Skin epidermis (tissue), 12 donors: ENCODE measurements at regions not wholly inside any gene's neighbourhood (a gene's known extent, or its start where the extent isn't known, plus 50 kb on each side); places are given as distances from the start of the nearest gene placed in this dataset.
"Not testable (repeated sequence)": the region's sequence is repeated elsewhere in the genome, so short reads cannot be mapped to it uniquely, and the experiment has no call there.

Source experiments
- H3K27ac ChIP-seq, 21 experiments: fragments of 200-600 bp; sonication (generic) in 11 of 21; one replicate each; pipeline ENCODE4 v1.5.0; 2020; ENCODE audit warnings: mild to moderate bottlenecking in 3 of 21, inconsistent platforms in 2 of 21, moderate library complexity in 2 of 21
- H3K4me3 ChIP-seq, 7 experiments: fragments of 200-600 bp; sonication (generic) in 2 of 7; one replicate each; pipeline ENCODE4 v1.5.0; 2020; ENCODE audit warnings: inconsistent platforms in 2 of 7, mild to moderate bottlenecking in 2 of 7, moderate library complexity in 1 of 7

DNA sequence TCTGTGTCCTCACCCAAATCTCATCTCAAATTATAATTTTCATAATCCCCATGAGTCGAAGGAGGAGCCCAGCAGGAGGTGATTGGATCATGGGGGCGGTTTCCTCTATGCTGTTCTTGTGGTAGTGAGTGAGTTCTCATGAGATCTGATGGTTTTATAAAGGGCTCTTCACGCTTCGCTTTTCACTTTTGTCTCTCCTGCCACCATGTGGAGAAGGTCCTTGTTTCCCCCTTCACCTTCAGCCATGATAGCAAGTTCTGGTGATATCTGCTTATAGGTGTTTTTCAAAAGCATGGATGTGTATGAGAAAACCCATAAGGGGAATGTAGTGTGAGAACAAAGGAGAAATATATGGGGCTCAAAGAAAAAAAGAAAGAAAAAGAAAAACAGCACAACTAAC lies 405.9 kb upstream of the RGS18 start:
- no peak overlapping the region for H3K27ac ChIP-seq
- no peak overlapping the region for H3K4me3 ChIP-seq

DNA sequence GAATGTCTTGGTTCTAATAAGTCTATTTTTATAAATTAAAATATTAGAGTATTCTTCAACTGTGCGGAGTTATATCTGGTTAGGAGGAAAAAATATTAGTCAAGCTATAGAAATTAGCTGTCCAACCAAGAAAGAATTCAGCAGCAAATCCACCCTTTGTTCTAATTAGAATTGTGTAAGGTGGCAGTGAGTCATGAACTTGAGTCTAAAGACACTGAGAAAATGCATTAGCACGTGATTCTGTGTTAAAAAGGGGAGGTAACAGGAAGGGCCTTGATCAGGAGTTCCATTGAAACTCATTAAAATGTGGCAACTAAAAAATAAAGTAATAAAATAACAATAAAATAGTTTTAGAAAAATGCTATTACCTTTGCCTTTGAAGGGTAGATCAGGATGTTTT lies 398.2 kb upstream of the RGS18 start:
- Histone ChIP-seq H3K27ac (no peak overlapping the region), H3K4me3 (no peak overlapping the region)

DNA sequence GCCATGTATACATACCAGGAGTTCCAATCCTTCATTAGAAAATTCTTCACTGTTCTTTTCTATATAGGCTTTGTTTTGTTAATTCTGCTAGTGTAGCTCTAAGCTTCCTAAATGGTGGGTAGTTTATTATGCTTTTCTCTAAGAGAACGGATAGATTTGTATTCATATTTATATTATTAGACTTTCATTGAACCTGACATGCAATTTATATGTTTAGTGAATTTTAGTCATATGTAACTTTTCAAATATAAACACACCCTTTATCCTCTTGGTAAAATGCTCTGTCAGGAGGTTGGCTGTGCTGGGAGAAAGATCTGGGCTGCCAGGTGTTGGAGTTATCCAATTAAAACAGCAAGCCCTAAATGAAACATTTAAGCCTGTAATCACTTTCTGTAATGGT lies 369.7 kb upstream of the RGS18 start:
- Histone ChIP-seq H3K4me3 (no peak overlapping the region), H3K27ac (no peak overlapping the region)

DNA sequence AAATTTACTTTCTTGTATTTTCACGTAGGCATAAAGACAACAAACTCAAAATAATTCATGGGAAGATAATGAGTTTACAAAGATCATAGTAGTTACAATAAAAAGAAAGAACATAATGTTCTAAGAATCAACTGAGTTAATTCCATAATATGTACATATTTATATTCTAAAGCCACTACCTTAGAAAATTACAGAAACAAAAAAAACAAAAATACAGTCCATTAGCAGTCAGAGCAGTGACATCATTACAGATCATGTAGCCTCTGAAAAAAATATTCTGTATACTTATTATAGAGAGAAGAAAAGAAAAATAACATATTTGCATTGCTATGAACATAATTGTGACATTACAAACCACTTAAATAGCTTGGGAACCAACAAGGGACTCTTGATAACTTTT lies 360.1 kb upstream of the RGS18 start:
- no peak overlapping the region for H3K4me3 ChIP-seq
- H3K27ac ChIP-seq, result no peak overlapping the region

DNA sequence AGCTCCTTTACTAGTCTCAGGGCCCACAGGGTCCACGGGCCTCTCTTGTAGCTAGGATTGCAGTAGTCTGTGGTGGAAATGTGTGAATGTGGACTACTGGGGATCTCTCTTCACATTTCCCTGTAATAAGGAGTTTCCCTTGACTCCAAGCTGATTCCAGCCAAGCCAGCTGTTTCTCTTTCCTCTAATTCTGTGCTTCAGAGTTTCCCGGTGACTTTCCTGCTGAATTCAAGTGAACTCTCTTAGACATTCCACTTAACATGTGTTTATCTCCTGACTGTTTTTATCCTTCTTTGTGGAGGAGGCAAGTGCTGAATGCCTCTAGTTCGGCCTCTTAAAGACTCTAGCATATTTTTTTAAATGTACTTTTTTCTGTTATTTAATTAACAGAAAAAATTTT lies 354.0 kb upstream of the RGS18 start:
- Histone ChIP-seq H3K27ac (no peak overlapping the region), H3K4me3 (no peak overlapping the region)

DNA sequence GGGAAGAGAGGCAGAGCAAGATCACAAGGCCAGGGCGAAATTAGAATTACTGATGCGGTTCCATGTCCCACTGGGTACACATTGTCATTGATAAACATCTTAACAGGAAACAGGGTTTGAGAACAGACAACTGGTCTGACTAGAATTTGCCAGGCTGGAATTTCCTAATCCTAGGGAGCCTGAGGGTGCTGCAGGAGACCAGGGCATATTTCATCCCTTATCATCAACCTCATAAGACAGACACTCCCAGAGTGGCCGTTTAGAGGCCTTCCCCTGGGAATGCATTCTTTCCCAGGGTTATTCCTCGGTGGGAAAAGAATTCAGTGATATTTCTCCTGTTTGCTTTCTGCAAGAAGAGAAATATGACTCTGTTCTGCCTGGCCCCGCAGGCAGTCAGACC lies 344.7 kb upstream of the RGS18 start:
- H3K27ac ChIP-seq, H3K4me3 ChIP-seq: not testable (repeated sequence)

DNA sequence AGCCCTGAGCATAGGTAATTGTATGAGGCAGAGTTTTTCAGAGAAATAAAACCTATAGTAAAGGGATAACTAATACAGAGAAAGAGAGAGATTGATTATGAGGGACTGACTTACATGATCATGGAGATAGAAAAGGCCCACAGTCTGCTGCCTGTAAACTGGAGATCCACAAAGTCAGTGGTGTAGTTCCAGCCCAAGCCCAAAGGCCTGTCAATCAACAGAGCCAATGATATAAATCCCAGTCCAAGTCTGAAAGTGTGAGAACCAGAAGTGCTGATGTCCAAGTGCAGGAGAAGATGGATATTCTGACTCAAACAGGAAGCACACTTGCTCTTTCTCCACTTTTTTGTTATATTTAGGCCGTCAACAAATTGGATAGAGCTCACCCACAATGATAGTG lies 340.1 kb upstream of the RGS18 start:
- Histone ChIP-seq H3K27ac (no peak overlapping the region), H3K4me3 (no peak overlapping the region)

DNA sequence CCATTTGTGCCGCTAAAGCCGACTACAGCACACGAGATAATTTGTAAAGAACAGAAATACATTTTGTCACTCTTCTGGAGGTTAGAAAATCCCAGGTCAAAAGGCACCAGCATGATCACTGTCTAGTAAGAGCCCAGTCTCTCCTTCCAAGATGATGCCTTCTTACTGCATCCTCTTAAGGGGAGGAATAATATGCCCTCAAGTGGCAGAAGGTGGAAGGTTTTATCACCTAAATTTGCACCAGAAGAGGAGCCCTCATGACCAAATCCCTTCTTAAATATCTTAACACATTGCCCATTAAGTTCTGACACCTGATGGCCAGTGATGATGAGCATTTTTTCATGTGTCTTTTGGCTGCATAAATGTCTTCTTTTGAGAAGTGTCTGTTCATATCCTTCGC lies 326.7 kb upstream of the RGS18 start:
- Histone ChIP-seq H3K4me3 (no peak overlapping the region), H3K27ac (no peak overlapping the region)

DNA sequence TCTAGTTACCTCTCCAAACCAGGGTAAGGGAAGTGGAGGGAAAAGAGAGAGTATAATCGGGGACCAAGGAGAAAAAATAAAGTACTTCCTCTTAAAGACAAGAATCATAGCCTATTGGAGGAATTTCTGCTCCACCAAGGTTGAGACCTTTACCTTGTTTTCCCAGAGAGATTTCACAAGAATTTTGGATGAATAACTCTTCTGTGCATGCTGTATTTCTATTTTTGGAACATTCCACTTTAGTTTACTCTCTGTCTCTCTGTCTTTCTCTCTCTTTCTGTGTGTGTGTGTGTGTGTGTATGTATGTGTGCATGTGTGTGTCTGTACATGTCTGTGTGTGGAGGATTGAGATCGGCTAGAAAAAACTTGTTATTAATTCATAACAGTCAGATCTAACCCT lies 318.4 kb upstream of the RGS18 start:
- H3K27ac ChIP-seq, result no peak overlapping the region
- H3K4me3 ChIP-seq, result no peak overlapping the region

DNA sequence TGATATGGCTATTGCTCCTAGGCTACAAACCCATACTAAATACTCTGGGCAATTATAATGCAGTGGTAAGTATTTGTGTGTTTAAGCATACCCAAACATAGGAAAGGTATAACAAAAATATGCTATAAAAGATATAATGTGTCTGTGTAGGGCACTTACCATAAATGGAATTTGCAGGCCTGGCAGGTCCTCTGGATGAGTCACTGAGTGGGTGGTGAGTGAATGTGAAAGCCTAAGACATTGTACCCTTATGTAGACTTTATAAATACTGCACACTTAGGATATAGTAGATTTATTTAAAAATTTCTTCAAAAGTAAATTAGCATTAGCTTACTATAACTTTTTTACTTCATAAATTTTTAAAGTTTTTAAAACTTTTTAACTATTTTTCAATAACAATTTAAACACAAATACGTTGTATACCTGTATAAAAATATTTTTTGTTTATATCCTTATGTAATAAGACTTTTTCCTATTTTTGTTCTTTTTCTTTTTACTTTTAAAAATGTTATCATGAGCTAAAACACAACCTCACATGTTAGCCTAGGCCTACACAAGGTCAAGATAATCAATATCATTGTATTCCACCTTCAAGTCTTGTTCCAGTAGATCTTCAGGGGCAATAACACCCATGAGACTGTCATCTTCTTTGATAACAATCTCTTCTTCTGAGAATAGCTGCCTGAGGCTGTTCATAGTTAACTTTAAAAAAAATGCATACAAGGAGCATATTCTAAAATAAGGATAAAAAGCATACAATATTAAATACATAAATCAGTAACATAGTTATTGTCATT lies 306.3 kb upstream of the RGS18 start:
- no peak overlapping the region for H3K4me3 ChIP-seq
- H3K27ac ChIP-seq, result no peak overlapping the region

DNA sequence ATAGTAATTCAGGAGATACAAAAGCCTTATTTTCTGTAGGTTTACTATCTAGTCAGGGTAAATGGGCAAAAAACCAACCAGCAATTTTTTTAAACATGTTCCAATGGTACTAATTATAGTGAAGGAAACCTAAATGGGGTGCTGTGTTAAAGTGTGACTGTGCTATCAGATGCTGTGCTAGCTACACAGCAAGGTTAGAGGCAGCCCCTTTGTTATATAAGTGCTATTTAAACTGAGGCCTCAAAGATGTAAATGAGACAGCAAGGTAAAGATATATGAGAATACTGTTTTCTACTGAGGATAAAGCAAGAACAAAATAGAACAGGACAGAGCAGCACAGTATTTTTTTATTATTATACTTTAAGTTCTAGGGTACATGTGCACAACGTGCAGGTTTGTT lies 305.4 kb upstream of the RGS18 start:
- no peak overlapping the region for H3K4me3 ChIP-seq
- H3K27ac ChIP-seq, result no peak overlapping the region

DNA sequence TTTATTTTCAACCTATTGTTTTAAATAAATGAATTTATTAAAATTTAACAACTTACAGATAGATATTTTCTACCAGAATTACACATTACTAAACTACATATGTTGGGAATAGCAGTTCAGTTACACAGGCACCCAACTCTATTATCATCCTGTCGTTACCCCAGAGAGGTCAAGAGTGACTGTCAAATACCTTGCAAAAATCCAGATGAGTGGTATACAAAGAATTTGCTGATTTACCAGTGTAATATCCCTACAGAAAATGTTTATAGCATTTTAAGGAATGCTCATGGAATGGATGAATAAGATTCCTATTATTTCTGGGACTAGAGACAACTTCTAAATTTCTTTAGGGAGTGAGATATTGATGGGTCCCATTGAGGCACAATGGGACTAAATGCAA lies 300.7 kb upstream of the RGS18 start:
- Histone ChIP-seq H3K27ac (no peak overlapping the region), H3K4me3 (no peak overlapping the region)

DNA sequence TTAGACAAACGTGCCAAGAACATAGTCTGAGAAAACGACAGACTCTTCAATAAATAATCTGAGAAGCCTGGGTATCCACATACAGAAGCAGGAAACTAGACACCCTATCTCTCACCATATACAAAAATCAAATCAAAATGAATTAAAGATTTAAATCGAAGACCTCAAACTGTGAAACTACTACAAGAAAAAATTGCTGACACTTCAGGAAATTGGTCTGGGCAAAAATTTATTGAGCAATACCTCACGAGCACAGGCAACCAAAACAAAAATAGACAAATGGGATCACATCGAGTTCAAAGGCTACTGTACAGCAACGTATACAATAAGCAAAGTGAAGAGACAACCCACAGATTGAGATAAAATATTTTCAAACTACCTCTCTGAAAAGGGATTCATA lies 292.8 kb upstream of the RGS18 start:
- Histone ChIP-seq H3K27ac (no peak overlapping the region), H3K4me3 (no peak overlapping the region)

DNA sequence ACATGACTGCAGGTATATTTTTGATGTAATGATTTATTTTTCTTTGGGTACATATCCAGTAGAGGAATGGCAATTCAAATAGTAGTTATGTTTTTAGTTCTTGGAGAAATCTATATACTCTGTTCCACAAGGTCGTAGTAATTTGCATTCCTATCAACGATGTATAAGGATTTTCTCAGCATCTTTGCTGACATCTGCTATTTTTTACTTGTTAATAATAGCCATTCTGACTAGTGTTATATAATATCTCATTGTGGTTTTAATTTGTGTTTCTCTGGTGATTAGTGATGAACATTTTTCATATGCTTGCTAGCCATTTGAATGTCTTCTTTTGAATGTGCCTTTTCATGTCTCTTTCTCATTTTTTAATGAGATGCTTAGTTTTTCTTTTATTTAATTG lies 292.1 kb upstream of the RGS18 start:
- no peak overlapping the region for H3K4me3 ChIP-seq
- H3K27ac ChIP-seq, result no peak overlapping the region

DNA sequence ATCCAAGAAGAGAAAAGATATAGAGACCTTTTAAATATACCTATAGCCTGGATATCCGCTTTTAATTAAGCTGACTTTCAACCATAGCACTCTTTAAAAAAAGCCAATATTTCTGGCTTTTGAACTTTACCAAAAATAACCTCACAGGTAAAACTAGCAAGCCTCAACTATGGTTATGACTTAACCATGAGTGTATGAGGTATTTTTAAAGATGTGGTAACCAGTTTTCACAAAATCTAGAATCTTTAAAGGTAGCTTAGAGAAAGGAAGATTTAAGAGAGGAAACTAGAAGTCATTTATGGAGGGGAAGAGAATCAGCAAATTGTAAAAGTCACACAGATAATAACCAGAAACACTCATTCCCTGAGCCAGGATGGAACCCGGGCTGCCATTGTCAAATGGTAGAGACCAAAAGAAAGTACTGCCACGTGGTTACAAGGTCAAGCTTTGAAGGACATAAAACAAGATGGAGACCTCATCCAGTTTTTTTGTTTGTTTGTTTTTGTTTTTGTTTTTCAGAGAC lies 288.4 kb upstream of the RGS18 start:
- H3K4me3 ChIP-seq, result no peak overlapping the region
- H3K27ac ChIP-seq, result no peak overlapping the region

DNA sequence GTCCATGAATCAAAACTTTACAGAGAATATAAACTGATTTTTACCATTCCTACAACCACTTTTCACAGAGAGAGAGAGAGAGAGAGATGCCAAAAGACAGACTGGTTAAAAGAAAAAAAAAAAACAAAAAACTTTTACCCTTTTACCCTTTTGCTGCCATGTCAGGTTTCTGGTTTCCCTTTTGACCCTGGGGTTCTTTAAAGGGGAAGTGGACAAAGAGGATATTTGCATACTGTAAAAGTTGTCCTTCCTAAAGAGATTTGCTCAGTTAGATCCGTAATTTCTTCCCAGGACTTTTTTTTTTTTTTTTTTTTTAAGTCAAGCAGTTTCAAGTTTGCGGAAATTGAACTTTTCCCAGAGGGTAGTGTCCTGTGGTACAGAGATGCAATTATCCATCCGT lies 287.8 kb upstream of the RGS18 start:
- Histone ChIP-seq H3K27ac (no peak overlapping the region), H3K4me3 (no peak overlapping the region)

DNA sequence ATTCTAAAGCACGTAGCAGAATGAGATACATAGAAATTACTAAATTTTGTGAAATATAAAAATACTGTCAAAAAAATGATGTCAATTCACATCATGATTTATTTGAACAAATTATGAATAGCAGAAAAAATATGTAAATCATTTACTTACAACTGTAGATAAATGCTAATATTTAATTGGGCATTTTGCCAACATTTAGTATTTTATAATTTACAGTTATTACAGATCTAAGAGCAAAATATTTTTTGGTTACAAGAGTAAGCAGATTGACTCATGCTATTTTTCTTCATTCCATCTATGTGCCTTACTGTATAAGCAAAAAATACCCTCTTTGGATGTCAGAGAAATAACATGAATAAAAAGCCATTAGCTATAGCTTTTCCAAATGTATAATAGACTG lies 282.3 kb upstream of the RGS18 start:
- Histone ChIP-seq H3K4me3 (no peak overlapping the region), H3K27ac (no peak overlapping the region)

DNA sequence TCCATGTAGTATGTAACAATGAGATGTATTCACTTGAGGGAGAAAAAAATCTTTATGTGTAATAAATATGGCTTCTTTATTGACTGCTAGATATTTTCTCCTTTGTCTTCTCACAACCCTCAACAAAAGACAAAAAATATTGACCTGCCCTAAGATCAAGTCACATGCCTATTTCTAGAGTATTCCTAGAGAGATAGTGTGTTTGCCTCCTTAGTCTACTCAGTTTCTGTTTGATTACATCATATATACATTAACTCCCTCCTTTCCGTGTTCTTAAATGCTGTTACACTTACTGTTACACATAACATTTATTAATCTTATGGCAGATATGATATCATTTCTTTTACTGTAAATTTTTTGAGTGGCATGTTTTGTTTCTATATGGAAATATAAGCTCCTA lies 281.6 kb upstream of the RGS18 start:
- Histone ChIP-seq H3K4me3 (no peak overlapping the region), H3K27ac (no peak overlapping the region)

DNA sequence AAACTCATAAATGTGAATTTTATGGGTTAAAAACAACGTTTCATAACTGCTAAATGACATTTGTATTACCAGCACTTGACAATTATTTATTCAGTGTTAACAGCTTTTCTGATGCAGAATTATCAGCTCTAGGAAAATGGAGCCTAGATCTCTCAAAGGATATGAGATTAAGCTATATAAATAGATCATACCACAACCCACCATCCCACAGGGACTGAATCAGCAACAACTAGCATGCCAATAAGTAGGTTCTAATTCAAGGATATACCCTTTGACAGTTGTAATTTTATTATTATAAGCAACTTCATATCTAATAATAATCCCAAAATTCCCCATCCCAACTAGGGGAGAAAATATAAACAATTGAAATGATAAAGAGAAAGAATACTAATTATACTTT lies 275.4 kb upstream of the RGS18 start:
- Histone ChIP-seq H3K4me3 (no peak overlapping the region), H3K27ac (no peak overlapping the region)

DNA sequence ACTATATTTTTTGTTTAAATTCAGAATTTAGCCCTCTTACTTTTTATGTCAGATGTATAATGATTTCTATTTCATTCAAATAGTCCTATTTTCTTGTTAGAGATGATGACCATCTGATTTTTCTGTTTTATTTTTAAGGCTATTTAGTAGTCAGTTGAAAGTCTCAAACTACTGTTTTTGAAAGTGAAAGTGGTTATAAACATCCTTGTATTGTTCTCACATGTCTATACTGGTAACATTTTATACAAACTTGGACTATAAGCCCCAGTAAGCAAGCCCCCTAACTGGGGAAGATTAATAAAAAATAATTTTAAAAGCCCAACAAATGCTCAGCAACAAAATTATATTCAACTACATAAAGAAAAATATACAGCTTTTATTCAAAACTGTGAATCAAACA lies 271.3 kb upstream of the RGS18 start:
- Histone ChIP-seq H3K27ac (no peak overlapping the region), H3K4me3 (no peak overlapping the region)

DNA sequence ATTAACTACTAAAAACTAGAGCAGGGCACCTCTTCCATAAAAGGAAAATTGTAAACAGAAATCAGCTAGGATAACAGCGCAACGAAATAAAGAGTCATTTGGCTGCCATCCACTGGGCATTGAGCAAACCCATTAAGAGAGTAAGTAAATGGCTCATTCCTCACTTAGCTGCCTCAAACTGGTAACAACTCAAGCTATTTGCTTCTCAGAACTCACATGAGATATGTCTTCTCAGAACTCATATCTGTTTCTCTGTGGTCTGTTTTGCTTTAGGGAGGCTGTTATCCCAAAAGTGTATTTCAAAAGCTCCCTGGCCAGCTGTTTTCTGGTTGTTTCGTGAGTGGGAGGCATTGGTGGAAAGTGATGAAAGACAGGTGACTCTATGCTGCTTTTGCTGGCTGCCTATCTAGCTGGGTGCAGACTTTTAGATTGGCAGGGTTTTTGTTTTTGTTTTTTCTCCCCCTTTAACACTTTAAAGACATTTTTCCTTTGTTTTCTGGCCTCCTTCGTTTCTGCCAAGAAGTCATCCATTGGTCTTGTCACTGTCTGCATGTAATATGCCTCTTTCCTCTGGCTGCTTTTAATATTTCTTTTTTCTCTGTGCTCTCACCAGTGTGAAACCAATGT lies 269.2 kb upstream of the RGS18 start:
- Histone ChIP-seq H3K4me3 (no peak overlapping the region), H3K27ac (no peak overlapping the region)

DNA sequence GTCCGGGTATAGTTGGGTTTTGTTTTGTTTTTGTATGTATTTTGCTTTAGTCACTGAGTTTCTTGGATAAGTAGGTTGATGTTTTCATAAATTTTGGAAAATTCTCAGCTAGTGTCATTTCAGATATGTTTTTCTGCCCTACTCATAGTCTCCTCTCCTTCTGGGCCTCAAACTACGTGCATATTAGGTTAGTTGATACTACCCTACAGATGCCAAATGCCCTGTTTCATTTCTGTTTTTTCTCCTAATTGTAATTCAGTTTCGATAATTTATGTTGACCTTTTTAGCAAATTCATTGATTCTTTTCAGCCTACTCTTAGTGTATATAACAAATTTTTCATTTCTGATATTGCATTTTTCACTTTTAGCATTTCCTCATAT lies 268.6 kb upstream of the RGS18 start:
- no peak overlapping the region for H3K27ac ChIP-seq
- H3K4me3 ChIP-seq, result no peak overlapping the region
